PC-9 (cell line): ENCODE measurements at regions not wholly inside any gene's neighbourhood (a gene's known extent, or its start where the extent isn't known, plus 50 kb on each side); places are given as distances from the start of the nearest gene placed in this dataset.
"Not testable (repeated sequence)": the region's sequence is repeated elsewhere in the genome, so short reads cannot be mapped to it uniquely, and the experiment has no call there.

ENCODE experiments used
- BruUV-seq: library from RNA; stranded (reverse); fragments of 400-500 nt; replicated peaks from 2 replicates; lab custom pipeline; 2021; lab: Mats Ljungman, UMichigan
- CTCF ChIA-PET: fragments of 300-600 bp; sonication (Branson Sonifier 250); formaldehyde crosslinking; loops from one replicate; lab custom pipeline; 2022; ENCODE audit warnings: antibody characterized with exemption; lab: Charles Lee
- POLR2A ChIA-PET: fragments of 300-600 bp; sonication (Branson Sonifier 250); formaldehyde crosslinking; loops from one replicate; lab custom pipeline; 2022; ENCODE audit warnings: antibody characterized with exemption; ENCODE audit not compliant: unreplicated experiment; lab: Charles Lee
- DNase-seq, 2 experiments: peaks; one replicate each; pipeline versions ENCODE4 v3.0.0 to v3.0.0-alpha.2; 2015 to 2022; ENCODE audit warnings: mixed read lengths in 1 of 2
- H2AFZ ChIP-seq: fragments of 200-600 bp; sonication (generic); 2 replicates; pipeline ENCODE4 v1.8.1; 2017; ENCODE audit warnings: antibody characterized with exemption
- H3F3A ChIP-seq: fragments of 200-600 bp; sonication (generic); 2 replicates; pipeline ENCODE4 v1.8.1; 2017; ENCODE audit warnings: antibody characterized with exemption, mild to moderate bottlenecking, low read depth; ENCODE audit not compliant: insufficient read depth
- H3K27ac ChIP-seq: fragments of 200-600 bp; sonication (generic); 2 replicates; pipeline ENCODE4 v1.6.1; 2016; ENCODE audit warnings: mixed run types
- H3K27me3 ChIP-seq: fragments of 200-600 bp; sonication (generic); 2 replicates; pipeline ENCODE4 v1.6.1; 2016; ENCODE audit warnings: low read depth, mixed run types; ENCODE audit not compliant: insufficient read depth
- H3K36me3 ChIP-seq: fragments of 200-600 bp; sonication (generic); 2 replicates; pipeline ENCODE4 v1.6.1; 2016; ENCODE audit warnings: low read depth, mixed run types
- H3K4me1 ChIP-seq: fragments of 200-600 bp; sonication (generic); replicated peaks from 2 replicates; pipeline ENCODE4 v1.6.1; 2016; ENCODE audit warnings: mixed run types; ENCODE audit not compliant: insufficient read depth
- H3K4me2 ChIP-seq: fragments of 200-600 bp; sonication (generic); 2 replicates; pipeline ENCODE4 v1.6.1; 2017; ENCODE audit warnings: mixed run types
- H3K4me3 ChIP-seq: fragments of 200-600 bp; sonication (generic); 2 replicates; pipeline ENCODE4 v1.6.1; 2016; ENCODE audit warnings: mixed run types
- H3K79me2 ChIP-seq: fragments of 200-600 bp; sonication (generic); 2 replicates; pipeline ENCODE4 v1.6.1; 2017; ENCODE audit warnings: low read depth, mixed run types
- H3K9me2 ChIP-seq: fragments of 200-600 bp; sonication (generic); 2 replicates; pipeline ENCODE4 v1.8.1; 2017; ENCODE audit warnings: mild to moderate bottlenecking; ENCODE audit not compliant: insufficient read depth
- H3K9me3 ChIP-seq: fragments of 200-600 bp; sonication (generic); 2 replicates; pipeline ENCODE4 v1.8.1; 2016; ENCODE audit warnings: low read depth; ENCODE audit not compliant: insufficient read depth
- H4K20me1 ChIP-seq: fragments of 200-600 bp; sonication (generic); 2 replicates; pipeline ENCODE4 v1.8.1; 2017; ENCODE audit not compliant: insufficient read depth
- CTCF ChIP-seq: fragments of 200-600 bp; sonication (generic); conservative IDR thresholded peaks from 2 replicates; pipeline ENCODE4 v1.6.1; 2017; ENCODE audit warnings: mixed run types, antibody characterized with exemption, mild to moderate bottlenecking, moderate library complexity
- EZH2 ChIP-seq: fragments of 200-600 bp; sonication (generic); IDR thresholded peaks from 2 replicates; pipeline ENCODE4 v1.8.0; 2017; ENCODE audit warnings: antibody characterized with exemption, low read depth
- intact Hi-C: fragments of 100-400 bp; cut with micrococcal nuclease; formaldehyde crosslinking; loops from one replicate; pipeline ENCODE4 v1.10.0; 2022; ENCODE audit not compliant: unreplicated experiment

- BruUV-seq: no TSS peak
- H3K4me2 ChIP-seq: no peak overlapping the region
- intact Hi-C loops: no loop called here
Measured at GRCh38 chr3:197363553-197364409, 65.4 kb upstream of the DLG1 start.

GRCh38 chr3:197362081-197362480 lies 63.7 kb upstream of the DLG1 start:
- CTCF ChIA-PET: no interaction called here

More at GRCh38 chr3:197363553-197364409, 65.4 kb upstream of the DLG1 start:
- no peaks in the 10 kb centered on the region for H3K27me3 ChIP-seq
- peaks cover 31% of the 10 kb centered on the region for H3K9me3 ChIP-seq
- ChIA-PET CTCF (interaction anchor here (0.6 kb wide), 2 partner anchors 38 to 99 kb away, joined by 3 to 7 read pairs; no protein-coding TSS in a partner anchor), POLR2A (interaction anchor here (0.5 to 0.6 kb wide), 2 partner anchors 8 to 812 kb away, joined by 3 to 4 read pairs; no protein-coding TSS in a partner anchor)
- no peaks in the 10 kb centered on the region for H4K20me1 ChIP-seq
- no peak overlapping the region for H2AFZ ChIP-seq
- H3K9me2 ChIP-seq: no peaks in the 10 kb centered on the region
- peaks cover 30% of the 10 kb centered on the region for H3K4me1 ChIP-seq
- H3K4me3 ChIP-seq: no peak overlapping the region
- no peak overlapping the region for H3K27ac ChIP-seq
- H3F3A ChIP-seq: peaks cover 18% of the 10 kb centered on the region
- H3K79me2 ChIP-seq: no peaks in the 10 kb centered on the region
- TF ChIP-seq CTCF (no peak), EZH2 (no peak)
- no peak for DNase-seq
- H3K36me3 ChIP-seq: no peaks in the 10 kb centered on the region

GRCh38 chr3:197360095-197360494 lies 61.7 kb upstream of the DLG1 start:
- H3K79me2 ChIP-seq, H3F3A ChIP-seq, POLR2A ChIA-PET, H3K27ac ChIP-seq, H3K4me2 ChIP-seq, H3K36me3 ChIP-seq, DNase-seq, H3K4me1 ChIP-seq, H4K20me1 ChIP-seq, H2AFZ ChIP-seq, H3K27me3 ChIP-seq, BruUV-seq, H3K9me2 ChIP-seq, CTCF ChIA-PET, H3K4me3 ChIP-seq, intact Hi-C loops: not testable (repeated sequence)
- H3K9me3 ChIP-seq: peaks cover 33% of the 10 kb centered on the region

More at GRCh38 chr3:197362081-197362480, 63.7 kb upstream of the DLG1 start:
- POLR2A ChIA-PET: no interaction called here
- no peak for TF ChIP-seq EZH2
- Histone ChIP-seq H3K9me3 (peaks cover 33% of the 10 kb centered on the region), H4K20me1 (no peaks in the 10 kb centered on the region), H3K4me2 (no peak overlapping the region), H2AFZ (no peak overlapping the region), H3K9me2 (no peaks in the 10 kb centered on the region), H3K27me3 (no peaks in the 10 kb centered on the region), H3K79me2 (no peaks in the 10 kb centered on the region), H3K36me3 (no peaks in the 10 kb centered on the region), H3K4me3 (no peak overlapping the region), H3K27ac (no peak overlapping the region), H3K4me1 (peaks cover 18% of the 10 kb centered on the region), H3F3A (peaks cover 12% of the 10 kb centered on the region)
- no peak for DNase-seq
- intact Hi-C loops: no loop called here
- no TSS peak for BruUV-seq

- CTCF ChIA-PET: not testable (repeated sequence)
Measured at GRCh38 chr3:197359476-197359875, 61.1 kb upstream of the DLG1 start.

More at GRCh38 chr3:197359476-197359875, 61.1 kb upstream of the DLG1 start:
- H3K36me3 ChIP-seq, DNase-seq, H4K20me1 ChIP-seq, H3K27ac ChIP-seq, POLR2A ChIA-PET, H2AFZ ChIP-seq, H3K79me2 ChIP-seq, H3K27me3 ChIP-seq, H3K4me3 ChIP-seq, H3K4me2 ChIP-seq, H3K9me2 ChIP-seq, H3F3A ChIP-seq, intact Hi-C loops, H3K4me1 ChIP-seq, BruUV-seq: not testable (repeated sequence)
- peaks cover 33% of the 10 kb centered on the region for H3K9me3 ChIP-seq
